ENCODE measurements at regions not wholly inside any gene's neighbourhood (a gene's known extent, or its start where the extent isn't known, plus 50 kb on each side); places are given as distances from the start of the nearest gene placed in this dataset.

GRCh38 chr13:90750021-90750420 is 597.5 kb upstream of the MIR17HG start:
- no peak for DNase-seq
- intact Hi-C loops (cut with DNase I, micrococcal nuclease), result no loop called here
- peak; percentile 30 for ATAC-seq

GRCh38 chr13:90751026-90751425 is 596.5 kb upstream of the MIR17HG start:
- intact Hi-C loops (cut with DNase I, micrococcal nuclease), result no loop called here
- DNase-seq (no peak), ATAC-seq (no peak)

GRCh38 chr13:90752070-90752469 is 595.4 kb upstream of the MIR17HG start:
- DNase-seq, result no peak
- no peak for ATAC-seq
- intact Hi-C loops (cut with DNase I, micrococcal nuclease), result no loop called here

- DNase-seq (no peak), ATAC-seq (no peak)
- intact Hi-C loops (cut with DNase I, micrococcal nuclease), result no loop called here
Measured at GRCh38 chr13:90757127-90757680, 590.3 kb upstream of the MIR17HG start.

GRCh38 chr13:90760639-90761038 is 586.8 kb upstream of the MIR17HG start:
- ATAC-seq, result no peak
- DNase-seq, result no peak
- intact Hi-C loops (cut with DNase I, micrococcal nuclease), result no loop called here

GRCh38 chr13:90763476-90764150 is 583.9 kb upstream of the MIR17HG start:
- intact Hi-C loops (cut with DNase I, micrococcal nuclease), result no loop called here
- DNase-seq (no peak), ATAC-seq (no peak)

GRCh38 chr13:90766386-90766902 is 581.0 kb upstream of the MIR17HG start:
- ATAC-seq (no peak), DNase-seq (no peak)
- intact Hi-C loops (cut with DNase I, micrococcal nuclease), result no loop called here

GRCh38 chr13:90768116-90768515 is 579.4 kb upstream of the MIR17HG start:
- intact Hi-C loops (cut with DNase I, micrococcal nuclease), result no loop called here
- DNase-seq (no peak), ATAC-seq (no peak)

GRCh38 chr13:90769387-90769786 is 578.1 kb upstream of the MIR17HG start:
- ATAC-seq (no peak), DNase-seq (no peak)
- intact Hi-C loops (cut with DNase I, micrococcal nuclease), result no loop called here

- intact Hi-C loops (cut with DNase I, micrococcal nuclease), result no loop called here
- DNase-seq (no peak), ATAC-seq (no peak)
Measured at GRCh38 chr13:90770334-90770733, 577.2 kb upstream of the MIR17HG start.

- ATAC-seq, result no peak
- DNase-seq, result no peak
- intact Hi-C loops (cut with DNase I, micrococcal nuclease), result no loop called here
Measured at GRCh38 chr13:90773681-90774080, 573.8 kb upstream of the MIR17HG start.

- no peak for DNase-seq
- no peak for ATAC-seq
- intact Hi-C loops (cut with DNase I, micrococcal nuclease), result no loop called here
Measured at GRCh38 chr13:90776051-90776748, 571.3 kb upstream of the MIR17HG start.

GRCh38 chr13:90783273-90783672 is 564.2 kb upstream of the MIR17HG start:
- intact Hi-C loops (cut with DNase I, micrococcal nuclease), result no loop called here
- no peak for DNase-seq
- ATAC-seq, result no peak

- DNase-seq (no peak), ATAC-seq (no peak)
- intact Hi-C loops (cut with DNase I, micrococcal nuclease), result no loop called here
Measured at GRCh38 chr13:90787007-90787406, 560.5 kb upstream of the MIR17HG start.

GRCh38 chr13:90792335-90792734 is 555.2 kb upstream of the MIR17HG start:
- ATAC-seq (no peak), DNase-seq (no peak)
- intact Hi-C loops (cut with DNase I, micrococcal nuclease), result no loop called here

GRCh38 chr13:90793261-90793820 is 554.1 kb upstream of the MIR17HG start:
- no peak for DNase-seq
- intact Hi-C loops (cut with DNase I, micrococcal nuclease), result no loop called here
- no peak for ATAC-seq

GRCh38 chr13:90796474-90796873 is 551.0 kb upstream of the MIR17HG start:
- DNase-seq, result no peak
- intact Hi-C loops (cut with DNase I, micrococcal nuclease), result no loop called here
- no peak for ATAC-seq

GRCh38 chr13:90797335-90797734 is 550.2 kb upstream of the MIR17HG start:
- ATAC-seq, result no peak
- intact Hi-C loops (cut with DNase I, micrococcal nuclease), result no loop called here
- no peak for DNase-seq

GRCh38 chr13:90798381-90798780 is 549.1 kb upstream of the MIR17HG start:
- ATAC-seq (no peak), DNase-seq (no peak)
- intact Hi-C loops (cut with DNase I, micrococcal nuclease), result no loop called here

Data from left colon (tissue), 2 donors.